ENCODE measurements at regions not wholly inside any gene's neighbourhood (a gene's known extent, or its start where the extent isn't known, plus 50 kb on each side); places are given as distances from the start of the nearest gene placed in this dataset.

DNA sequence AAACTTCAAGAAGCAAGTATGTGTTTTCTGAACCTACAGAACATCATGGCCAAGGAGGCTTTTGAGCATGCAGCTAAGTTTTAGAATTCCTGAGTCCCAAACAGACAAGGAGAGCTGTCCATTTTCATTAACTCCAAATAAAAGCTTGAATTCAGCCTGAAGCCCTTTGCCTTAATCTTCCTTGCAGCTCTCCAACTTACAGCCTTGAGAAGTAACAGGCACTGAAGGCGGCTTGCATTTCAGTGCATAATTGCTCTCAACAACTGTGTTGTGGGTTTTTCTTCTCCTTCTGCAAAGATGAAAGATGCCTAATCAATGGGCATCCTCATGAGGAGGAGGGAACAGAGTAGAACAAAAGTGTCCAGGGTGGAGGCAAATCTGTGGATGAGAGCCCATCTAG lies 286.0 kb downstream of the FAT3 start:
- Histone ChIP-seq H3K27ac (no peak overlapping the region), H3K9me3 (no peaks in the 10 kb centered on the region), H3K4me3 (no peak overlapping the region), H3K4me1 (no peaks in the 10 kb centered on the region), H3K27me3 (no peaks in the 10 kb centered on the region), H3K36me3 (no peaks in the 10 kb centered on the region)
- no peak for TF ChIP-seq EP300 (IDR thresholded peaks at IDR 0.05)
- TF ChIP-seq, protein P1, sequence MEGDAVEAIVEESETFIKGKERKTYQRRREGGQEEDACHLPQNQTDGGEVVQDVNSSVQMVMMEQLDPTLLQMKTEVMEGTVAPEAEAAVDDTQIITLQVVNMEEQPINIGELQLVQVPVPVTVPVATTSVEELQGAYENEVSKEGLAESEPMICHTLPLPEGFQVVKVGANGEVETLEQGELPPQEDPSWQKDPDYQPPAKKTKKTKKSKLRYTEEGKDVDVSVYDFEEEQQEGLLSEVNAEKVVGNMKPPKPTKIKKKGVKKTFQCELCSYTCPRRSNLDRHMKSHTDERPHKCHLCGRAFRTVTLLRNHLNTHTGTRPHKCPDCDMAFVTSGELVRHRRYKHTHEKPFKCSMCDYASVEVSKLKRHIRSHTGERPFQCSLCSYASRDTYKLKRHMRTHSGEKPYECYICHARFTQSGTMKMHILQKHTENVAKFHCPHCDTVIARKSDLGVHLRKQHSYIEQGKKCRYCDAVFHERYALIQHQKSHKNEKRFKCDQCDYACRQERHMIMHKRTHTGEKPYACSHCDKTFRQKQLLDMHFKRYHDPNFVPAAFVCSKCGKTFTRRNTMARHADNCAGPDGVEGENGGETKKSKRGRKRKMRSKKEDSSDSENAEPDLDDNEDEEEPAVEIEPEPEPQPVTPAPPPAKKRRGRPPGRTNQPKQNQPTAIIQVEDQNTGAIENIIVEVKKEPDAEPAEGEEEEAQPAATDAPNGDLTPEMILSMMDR (IDR thresholded peaks at IDR 0.05), result no peak
- TF ChIP-seq POLR2A (IDR thresholded peaks at IDR 0.05), result no peak
- no peak for DNase-seq (ENCODE audit: low spot score in 2 of 2)
- 96 to 100% methylated on average over 1 of the region's 1 CpG for WGBS, 2 donors

DNA sequence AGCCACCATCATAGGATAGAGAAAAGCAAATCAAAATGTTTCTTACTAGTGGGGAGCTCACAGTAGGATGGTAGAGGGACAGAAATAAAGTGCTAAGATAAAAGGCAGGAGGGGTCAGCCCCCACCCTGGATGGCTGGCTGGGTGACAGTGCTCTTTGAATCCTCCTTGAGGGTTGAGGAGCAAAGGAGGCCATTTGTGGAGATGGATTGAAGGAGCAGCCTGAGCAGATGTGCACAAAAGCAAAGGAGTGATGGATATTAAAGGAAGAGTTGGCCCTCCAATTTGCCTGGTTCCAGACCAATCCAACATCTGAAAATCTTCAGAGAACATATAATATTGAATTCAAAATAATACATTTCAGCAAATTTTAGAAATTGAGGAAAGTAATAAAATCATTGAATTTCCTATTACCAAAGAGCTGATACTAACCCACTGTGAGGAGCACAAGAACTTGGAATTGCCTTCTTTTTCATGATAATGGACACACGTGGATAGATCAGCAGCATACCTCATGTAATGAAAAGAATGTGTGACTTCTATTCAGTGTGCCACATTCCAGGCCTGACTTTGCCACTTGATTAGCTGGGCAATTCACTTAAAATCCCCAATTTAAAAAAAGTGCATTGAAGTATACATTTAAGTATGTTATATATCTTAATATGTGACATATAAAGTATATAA lies 287.0 kb downstream of the FAT3 start:
- DNase-seq (ENCODE audit: low spot score in 2 of 2), result no peak
- TF ChIP-seq, protein P1 (IDR thresholded peaks at IDR 0.05), result no peak
- TF ChIP-seq POLR2A (IDR thresholded peaks at IDR 0.05) (no peak), EP300 (IDR thresholded peaks at IDR 0.05) (no peak)
- no peak overlapping the region for H3K27ac ChIP-seq
- no peaks in the 10 kb centered on the region for H3K4me1 ChIP-seq
- no peaks in the 10 kb centered on the region for H3K36me3 ChIP-seq
- no peaks in the 10 kb centered on the region for H3K9me3 ChIP-seq
- H3K4me3 ChIP-seq, result no peak overlapping the region
- no peaks in the 10 kb centered on the region for H3K27me3 ChIP-seq
- WGBS, 2 donors, result 44 to 58% methylated on average over 1 of the region's 1 CpG

GRCh38 chr11:92512204-92512569 lies 287.6 kb downstream of the FAT3 start:
- TF ChIP-seq POLR2A (IDR thresholded peaks at IDR 0.05), result no peak
- TF ChIP-seq, protein P1 (IDR thresholded peaks at IDR 0.05), result no peak
- TF ChIP-seq EP300 (IDR thresholded peaks at IDR 0.05), result no peak
- no peaks in the 10 kb centered on the region for H3K36me3 ChIP-seq
- DNase-seq (ENCODE audit: low spot score in 2 of 2), result no peak
- no peaks in the 10 kb centered on the region for H3K9me3 ChIP-seq
- no peak overlapping the region for H3K4me3 ChIP-seq
- no peaks in the 10 kb centered on the region for H3K4me1 ChIP-seq
- no peak overlapping the region for H3K27ac ChIP-seq
- no peaks in the 10 kb centered on the region for H3K27me3 ChIP-seq

DNA sequence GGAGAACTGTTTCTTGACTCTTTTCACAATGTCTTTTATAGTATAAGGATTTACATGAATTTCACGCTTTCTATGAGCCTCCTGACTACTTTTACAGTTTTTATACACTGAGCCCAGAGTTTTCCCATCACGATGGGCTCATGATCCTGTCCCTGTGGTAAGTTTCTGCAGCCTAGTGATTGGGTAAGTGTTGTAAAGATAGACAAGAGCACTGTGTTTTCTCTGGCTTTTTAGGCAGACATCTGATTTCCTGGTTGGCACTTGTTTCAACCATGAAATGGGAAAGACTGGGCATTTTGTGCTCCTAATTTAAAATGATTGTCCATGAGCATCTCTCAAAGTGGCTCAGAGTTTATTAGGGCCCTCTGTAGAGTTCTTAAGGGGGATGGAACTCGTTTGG lies 299.0 kb downstream of the FAT3 start:
- no peaks in the 10 kb centered on the region for H3K4me1 ChIP-seq
- DNase-seq (ENCODE audit: low spot score in 2 of 2), result no peak
- no peak overlapping the region for H3K27ac ChIP-seq
- WGBS, 2 donors, result 52 to 57% methylated on average over 3 of the region's 3 CpGs
- no peaks in the 10 kb centered on the region for H3K27me3 ChIP-seq
- H3K36me3 ChIP-seq, result no peaks in the 10 kb centered on the region
- H3K4me3 ChIP-seq, result no peak overlapping the region
- TF ChIP-seq EP300 (IDR thresholded peaks at IDR 0.05) (no peak), POLR2A (IDR thresholded peaks at IDR 0.05) (no peak)
- TF ChIP-seq, protein P1 (IDR thresholded peaks at IDR 0.05), result no peak
- no peaks in the 10 kb centered on the region for H3K9me3 ChIP-seq

GRCh38 chr11:92524542-92524941 lies 299.9 kb downstream of the FAT3 start:
- no peak for DNase-seq (ENCODE audit: low spot score in 2 of 2)
- TF ChIP-seq POLR2A (IDR thresholded peaks at IDR 0.05) (no peak), EP300 (IDR thresholded peaks at IDR 0.05) (no peak)
- TF ChIP-seq, protein P1 (IDR thresholded peaks at IDR 0.05), result no peak
- Histone ChIP-seq H3K36me3 (no peaks in the 10 kb centered on the region), H3K4me3 (no peak overlapping the region), H3K9me3 (no peaks in the 10 kb centered on the region), H3K27me3 (no peaks in the 10 kb centered on the region), H3K4me1 (no peaks in the 10 kb centered on the region), H3K27ac (no peak overlapping the region)
- WGBS, 2 donors, result 84 to 87% methylated on average over 5 of the region's 5 CpGs
